Mammary epithelial cell (primary cell): ENCODE measurements at regions not wholly inside any gene's neighbourhood (a gene's known extent, or its start where the extent isn't known, plus 50 kb on each side); places are given as distances from the start of the nearest gene placed in this dataset.

Experiments used
- CTCF ChIP-seq, 2 donors: IDR thresholded peaks in 1 of 2; conservative IDR thresholded peaks in 1 of 2; 2 replicates each; pipeline ENCODE4 v1.5.1; 2011 to 2012; ENCODE audit warnings: inconsistent platforms in 2 of 2, low read length in 2 of 2, mild to moderate bottlenecking in 2 of 2, control low read depth in 1 of 2, low read depth in 1 of 2; ENCODE audit not compliant: insufficient read depth in 1 of 2; ENCODE audit errors: extremely low read depth in 1 of 2
- EZH2 ChIP-seq: IDR thresholded peaks from 2 replicates; pipeline ENCODE4 v1.6.1; 2012; ENCODE audit warnings: low read length, inconsistent platforms, borderline replicate concordance

DNA sequence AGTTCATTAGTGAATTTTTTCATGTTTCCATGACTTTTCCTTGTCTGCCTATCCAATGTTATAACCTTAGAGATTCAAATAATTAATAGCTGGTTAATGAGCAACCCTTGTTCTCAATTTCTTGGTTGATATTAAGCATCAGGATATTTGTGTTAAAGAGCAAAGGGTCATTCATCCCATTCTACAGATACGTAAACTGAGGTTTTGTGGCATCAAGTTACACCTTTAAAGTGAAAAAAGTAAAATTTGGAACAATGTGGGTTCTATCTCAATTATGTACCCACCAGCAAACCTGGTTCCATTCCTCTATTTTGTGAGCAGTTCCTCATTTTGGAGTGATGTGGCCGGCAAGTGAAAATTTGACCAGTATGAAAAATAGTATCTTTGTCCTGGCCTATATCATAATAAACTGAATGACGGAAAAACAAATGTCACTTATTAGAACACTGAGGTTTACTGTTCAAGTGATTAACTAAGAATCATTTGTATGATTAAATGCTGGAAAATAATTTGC is 220.5 kb upstream of the ATP5MC3 start:
- TF ChIP-seq CTCF (conservative IDR thresholded peaks at IDR 0.05 in 1 of 2, IDR thresholded peaks at IDR 0.05 in 1 of 2; ENCODE audit: extremely low read depth in 1 of 2, insufficient read depth in 1 of 2, low read depth in 1 of 2, low read length in 2 of 2) (no peak), EZH2 (no peak)
